ENCODE measurements at regions not wholly inside any gene's neighbourhood (a gene's known extent, or its start where the extent isn't known, plus 50 kb on each side); places are given as distances from the start of the nearest gene placed in this dataset.

- DNase-seq (ENCODE audit: low read depth), result no peak
- no peak for TF ChIP-seq CTCF (conservative IDR thresholded peaks at IDR 0.05; ENCODE audit: low read depth, low read length)
Measured at GRCh38 chr15:35764661-35765519, 218.9 kb upstream of the DPH6 start.

GRCh38 chr15:35768949-35769348 lies 223.0 kb upstream of the DPH6 start:
- no peak overlapping the region for H3K4me3 ChIP-seq (ENCODE audit: low read length)
- no peak for TF ChIP-seq CTCF (conservative IDR thresholded peaks at IDR 0.05; ENCODE audit: low read depth, low read length)
- DNase-seq (ENCODE audit: low read depth), result no peak

More at GRCh38 chr15:35764661-35765519, 218.9 kb upstream of the DPH6 start:
- H3K4me3 ChIP-seq (ENCODE audit: low read length), result no peak overlapping the region

DNA sequence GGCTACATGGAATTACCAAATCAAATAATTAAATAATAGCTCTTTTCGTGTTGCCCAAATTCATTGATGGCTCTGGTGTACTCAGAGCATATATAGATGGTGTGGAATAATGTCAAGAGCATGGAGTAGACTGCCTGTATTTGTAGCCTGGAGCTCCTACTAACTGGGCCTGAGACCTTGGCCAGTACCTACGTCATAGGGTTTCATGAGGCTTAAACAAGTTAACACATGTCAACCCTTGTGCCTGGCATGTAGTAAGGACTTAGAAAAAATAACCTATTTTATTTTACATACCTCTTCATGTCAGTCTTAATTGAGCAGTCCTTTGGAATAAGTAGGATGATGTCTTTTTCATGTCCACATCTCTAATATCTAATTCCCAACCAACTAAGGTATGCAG lies 223.7 kb upstream of the DPH6 start:
- no peak for TF ChIP-seq CTCF (conservative IDR thresholded peaks at IDR 0.05; ENCODE audit: low read depth, low read length)
- no peak overlapping the region for H3K4me3 ChIP-seq (ENCODE audit: low read length)
- DNase-seq (ENCODE audit: low read depth), result no peak

DNA sequence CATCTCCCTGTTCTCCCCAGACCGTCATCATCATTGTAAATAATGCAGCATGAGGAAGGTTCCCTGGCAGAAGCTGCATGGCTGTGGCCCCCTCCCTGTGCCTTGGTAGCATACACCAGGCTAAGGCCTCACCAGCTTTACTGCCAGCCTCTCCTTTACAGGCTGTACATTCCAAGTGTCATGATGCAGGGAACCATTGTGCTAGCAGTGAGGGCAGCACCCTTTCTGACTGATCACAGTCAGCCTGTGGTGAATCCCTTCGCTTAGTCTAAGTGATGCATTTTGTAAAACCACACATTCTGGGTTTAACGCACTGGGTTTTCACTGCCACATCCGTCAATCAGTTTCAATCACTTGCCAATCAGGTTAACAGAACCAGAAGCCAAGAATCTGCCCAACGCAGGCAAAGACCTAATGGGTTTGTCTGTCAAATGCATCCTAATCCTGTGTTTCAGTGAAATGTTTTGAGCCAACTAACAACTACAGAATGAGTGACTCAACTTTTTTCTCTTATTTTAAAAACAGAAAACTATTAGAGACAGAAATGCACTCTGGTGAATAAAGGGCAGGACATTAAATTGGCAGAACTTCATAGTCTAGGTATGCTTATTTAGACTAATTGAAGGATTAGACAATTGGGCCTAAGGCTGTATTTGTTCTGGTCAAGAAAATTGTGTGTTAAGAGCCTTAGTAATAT lies 225.9 kb upstream of the DPH6 start:
- H3K4me3 ChIP-seq (ENCODE audit: low read length), result no peak overlapping the region
- peak; percentile 71 for DNase-seq (ENCODE audit: low read depth)
- no peak for TF ChIP-seq CTCF (conservative IDR thresholded peaks at IDR 0.05; ENCODE audit: low read depth, low read length)

- TF ChIP-seq CTCF (conservative IDR thresholded peaks at IDR 0.05; ENCODE audit: low read depth, low read length), result no peak
- no peak for DNase-seq (ENCODE audit: low read depth)
Measured at GRCh38 chr15:35774653-35775052, 228.7 kb upstream of the DPH6 start.

GRCh38 chr15:35775471-35775870 lies 229.5 kb upstream of the DPH6 start:
- no peak overlapping the region for H3K4me3 ChIP-seq (ENCODE audit: low read length)
- no peak for DNase-seq (ENCODE audit: low read depth)
- no peak for TF ChIP-seq CTCF (conservative IDR thresholded peaks at IDR 0.05; ENCODE audit: low read depth, low read length)

More at GRCh38 chr15:35774653-35775052, 228.7 kb upstream of the DPH6 start:
- H3K4me3 ChIP-seq (ENCODE audit: low read length), result no peak overlapping the region

Measured in retinal pigment epithelial cell (primary cell).